ENCODE measurements at regions not wholly inside any gene's neighbourhood (a gene's known extent, or its start where the extent isn't known, plus 50 kb on each side); places are given as distances from the start of the nearest gene placed in this dataset.

DNA sequence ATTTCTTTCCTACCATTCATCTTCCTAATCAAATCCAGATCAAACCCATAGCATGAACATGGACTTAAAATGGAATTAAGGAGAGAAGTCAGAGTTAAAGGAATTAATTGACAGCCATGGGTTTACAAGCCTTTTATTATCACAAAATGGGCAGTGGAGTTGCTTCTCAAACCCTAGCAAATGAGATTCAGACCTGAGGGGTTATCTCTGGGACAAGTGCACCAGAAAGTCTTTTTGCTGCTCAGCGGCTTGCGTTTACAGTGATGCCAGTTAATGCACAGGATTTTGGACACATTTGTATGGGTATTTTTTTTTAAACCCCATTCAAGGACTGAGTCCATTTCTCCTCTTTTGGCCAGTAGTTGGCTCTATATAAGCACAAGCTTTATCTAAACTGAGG, 503.0 kb downstream of the EFNB2 start:
- peaks cover 48% of the 10 kb centered on the region for H3K4me1 Mint-ChIP-seq
- no peak overlapping the region for H3K4me3 Mint-ChIP-seq
- no peaks in the 10 kb centered on the region for H3K27me3 Mint-ChIP-seq (ENCODE audit: low read depth)
- no peak for DNase-seq (ENCODE audit: low spot score in 2 of 2, unreplicated experiment in 2 of 2)
- H3K27ac Mint-ChIP-seq: no peak overlapping the region
- peaks cover 5% of the 10 kb centered on the region for H3K9me3 Mint-ChIP-seq
- no peaks in the 10 kb centered on the region for H3K36me3 Mint-ChIP-seq
- TF ChIP-seq, protein P1, sequence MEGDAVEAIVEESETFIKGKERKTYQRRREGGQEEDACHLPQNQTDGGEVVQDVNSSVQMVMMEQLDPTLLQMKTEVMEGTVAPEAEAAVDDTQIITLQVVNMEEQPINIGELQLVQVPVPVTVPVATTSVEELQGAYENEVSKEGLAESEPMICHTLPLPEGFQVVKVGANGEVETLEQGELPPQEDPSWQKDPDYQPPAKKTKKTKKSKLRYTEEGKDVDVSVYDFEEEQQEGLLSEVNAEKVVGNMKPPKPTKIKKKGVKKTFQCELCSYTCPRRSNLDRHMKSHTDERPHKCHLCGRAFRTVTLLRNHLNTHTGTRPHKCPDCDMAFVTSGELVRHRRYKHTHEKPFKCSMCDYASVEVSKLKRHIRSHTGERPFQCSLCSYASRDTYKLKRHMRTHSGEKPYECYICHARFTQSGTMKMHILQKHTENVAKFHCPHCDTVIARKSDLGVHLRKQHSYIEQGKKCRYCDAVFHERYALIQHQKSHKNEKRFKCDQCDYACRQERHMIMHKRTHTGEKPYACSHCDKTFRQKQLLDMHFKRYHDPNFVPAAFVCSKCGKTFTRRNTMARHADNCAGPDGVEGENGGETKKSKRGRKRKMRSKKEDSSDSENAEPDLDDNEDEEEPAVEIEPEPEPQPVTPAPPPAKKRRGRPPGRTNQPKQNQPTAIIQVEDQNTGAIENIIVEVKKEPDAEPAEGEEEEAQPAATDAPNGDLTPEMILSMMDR (IDR thresholded peaks at IDR 0.05; ENCODE audit: unreplicated experiment): no peak

DNA sequence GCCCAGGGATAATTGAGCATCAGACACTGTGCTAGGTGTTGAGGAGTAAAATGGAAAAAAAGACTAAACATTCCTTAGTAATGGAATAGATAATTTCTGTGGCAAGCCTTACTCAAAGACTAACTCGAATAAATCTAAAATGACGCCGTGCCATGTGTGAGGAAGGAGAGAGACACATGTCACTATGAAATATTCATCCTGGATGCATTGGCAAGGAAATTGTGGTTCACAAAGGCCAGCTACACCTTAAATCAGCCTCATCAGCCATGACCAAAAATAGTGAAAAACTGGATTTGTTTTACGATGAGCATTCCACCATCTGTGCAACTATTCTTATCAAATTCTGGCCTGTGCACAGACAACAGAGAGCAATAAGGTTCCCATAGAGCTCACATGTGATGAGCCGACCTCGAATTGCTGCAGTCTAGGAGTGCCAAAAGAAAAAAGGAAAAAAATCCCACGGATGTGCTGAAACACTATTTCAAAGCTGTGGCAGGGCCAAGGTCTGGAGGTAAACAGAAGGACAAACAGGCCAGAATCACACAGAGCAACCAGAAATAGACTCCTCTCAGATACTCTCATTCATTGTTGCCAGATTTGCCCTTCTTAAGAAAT, 505.7 kb downstream of the EFNB2 start:
- no peak overlapping the region for H3K27ac Mint-ChIP-seq

DNA sequence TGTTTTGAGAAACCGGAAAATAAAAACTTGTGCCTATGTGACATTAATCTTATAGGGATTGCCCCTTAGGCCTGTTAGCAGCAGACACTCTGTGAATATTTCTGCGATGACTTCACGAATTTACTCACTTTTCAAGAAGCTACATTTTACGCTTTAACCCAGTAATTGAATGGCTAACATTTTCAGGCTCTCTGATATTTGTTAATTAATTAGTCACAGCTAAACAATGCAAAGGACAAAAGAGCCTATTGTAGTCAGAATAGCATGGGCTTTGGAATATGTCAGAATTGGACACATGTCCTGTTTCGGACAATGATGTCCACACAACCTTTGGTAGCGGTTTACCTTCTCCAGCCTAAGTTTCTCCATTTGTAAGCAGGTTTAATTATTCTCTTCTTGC, 506.6 kb downstream of the EFNB2 start:
- TF ChIP-seq, protein P1 (IDR thresholded peaks at IDR 0.05; ENCODE audit: unreplicated experiment): no peak
- Mint-ChIP-seq H3K36me3 (peaks cover 4% of the 10 kb centered on the region), H3K27ac (no peak overlapping the region)

More for the DNA sequence above, 505.7 kb downstream of the EFNB2 start:
- Mint-ChIP-seq H3K36me3 (peaks cover 2% of the 10 kb centered on the region), H3K27me3 (ENCODE audit: low read depth) (no peaks in the 10 kb centered on the region), H3K4me3 (no peak overlapping the region), H3K9me3 (peaks cover 18% of the 10 kb centered on the region), H3K4me1 (peaks cover 48% of the 10 kb centered on the region)
- no peak for DNase-seq (ENCODE audit: low spot score in 2 of 2, unreplicated experiment in 2 of 2)
- TF ChIP-seq, protein P1 (IDR thresholded peaks at IDR 0.05; ENCODE audit: unreplicated experiment): no peak

DNA sequence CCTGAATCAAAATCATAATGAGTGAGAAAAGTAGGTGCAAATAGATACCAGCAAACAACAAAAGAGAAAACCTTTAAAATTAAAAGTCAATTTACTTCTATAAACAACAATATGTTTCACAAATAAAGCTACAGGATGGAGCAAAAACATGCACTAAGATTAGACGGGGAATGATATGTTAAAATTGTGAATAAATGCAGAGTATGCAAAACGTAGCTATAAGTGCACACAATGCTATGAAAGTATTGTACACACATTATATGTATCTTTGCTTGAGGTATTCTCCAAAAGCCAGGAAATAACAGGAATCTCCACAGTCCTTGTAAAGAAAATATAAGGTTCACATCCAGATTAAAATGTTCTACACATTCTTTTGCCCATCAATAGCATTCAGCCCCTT, 523.9 kb downstream of the EFNB2 start:
- DNase-seq (ENCODE audit: low spot score in 2 of 2, unreplicated experiment in 2 of 2): no peak
- no peak overlapping the region for H3K27ac Mint-ChIP-seq
- H3K4me3 Mint-ChIP-seq: no peak overlapping the region
- TF ChIP-seq, protein P1 (IDR thresholded peaks at IDR 0.05; ENCODE audit: unreplicated experiment): no peak
- H3K27me3 Mint-ChIP-seq (ENCODE audit: low read depth): no peaks in the 10 kb centered on the region
- peaks cover 2% of the 10 kb centered on the region for H3K4me1 Mint-ChIP-seq
- peaks cover 8% of the 10 kb centered on the region for H3K9me3 Mint-ChIP-seq
- H3K36me3 Mint-ChIP-seq: peaks cover 2% of the 10 kb centered on the region

More for the DNA sequence above, 506.6 kb downstream of the EFNB2 start:
- no peak for DNase-seq (ENCODE audit: low spot score in 2 of 2, unreplicated experiment in 2 of 2)
- Mint-ChIP-seq H3K4me1 (peaks cover 43% of the 10 kb centered on the region), H3K9me3 (peaks cover 26% of the 10 kb centered on the region), H3K27me3 (ENCODE audit: low read depth) (no peaks in the 10 kb centered on the region), H3K4me3 (no peak overlapping the region)

DNA sequence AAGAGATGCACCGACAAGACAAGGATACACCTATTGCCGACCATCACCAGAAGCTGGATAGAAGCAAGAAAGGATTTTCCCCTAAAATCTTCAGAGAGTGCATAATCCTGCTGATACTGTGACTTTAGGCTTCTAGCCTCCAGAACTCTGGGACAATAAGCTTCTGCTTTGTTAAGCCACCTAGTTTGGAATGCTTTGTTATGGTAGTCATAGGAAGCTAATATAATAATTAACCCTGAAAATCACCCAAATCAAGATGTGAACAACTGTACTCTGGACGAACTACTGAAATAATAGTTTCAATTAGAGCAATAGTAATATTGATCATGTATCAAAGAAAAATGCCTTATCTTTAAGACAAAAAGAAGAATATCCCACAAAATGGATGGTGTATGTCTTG, 524.6 kb downstream of the EFNB2 start:
- Mint-ChIP-seq H3K4me3 (no peak overlapping the region), H3K4me1 (peaks cover 4% of the 10 kb centered on the region), H3K27me3 (ENCODE audit: low read depth) (no peaks in the 10 kb centered on the region)

More for the DNA sequence above, 524.6 kb downstream of the EFNB2 start:
- peaks cover 4% of the 10 kb centered on the region for H3K9me3 Mint-ChIP-seq
- DNase-seq (ENCODE audit: low spot score in 2 of 2, unreplicated experiment in 2 of 2): no peak
- no peak overlapping the region for H3K27ac Mint-ChIP-seq
- TF ChIP-seq, protein P1 (IDR thresholded peaks at IDR 0.05; ENCODE audit: unreplicated experiment): no peak
- peaks cover 2% of the 10 kb centered on the region for H3K36me3 Mint-ChIP-seq
